GM10266 (cell line): ENCODE measurements at regions not wholly inside any gene's neighbourhood (a gene's known extent, or its start where the extent isn't known, plus 50 kb on each side); places are given as distances from the start of the nearest gene placed in this dataset.
"Not testable (repeated sequence)": the region's sequence is repeated elsewhere in the genome, so short reads cannot be mapped to it uniquely, and the experiment has no call there.

ENCODE experiments used
- DNase-seq: peaks from one replicate; pipeline ENCODE4 v3.0.0; 2012; ENCODE audit errors: extremely low spot score
- CTCF ChIP-seq: IDR thresholded peaks from 2 replicates; pipeline ENCODE4 v1.5.1; 2012; ENCODE audit warnings: mild to moderate bottlenecking, low read depth; ENCODE audit not compliant: control insufficient read depth, insufficient read depth; ENCODE audit errors: missing control alignments

- DNase-seq, result no peak
- no peak for TF ChIP-seq CTCF
Measured at GRCh38 chr2:41199334-41199733, 747.4 kb upstream of the SLC8A1 start.

- TF ChIP-seq CTCF, result no peak
Measured at GRCh38 chr2:41204315-41204714, 752.4 kb upstream of the SLC8A1 start.

DNA sequence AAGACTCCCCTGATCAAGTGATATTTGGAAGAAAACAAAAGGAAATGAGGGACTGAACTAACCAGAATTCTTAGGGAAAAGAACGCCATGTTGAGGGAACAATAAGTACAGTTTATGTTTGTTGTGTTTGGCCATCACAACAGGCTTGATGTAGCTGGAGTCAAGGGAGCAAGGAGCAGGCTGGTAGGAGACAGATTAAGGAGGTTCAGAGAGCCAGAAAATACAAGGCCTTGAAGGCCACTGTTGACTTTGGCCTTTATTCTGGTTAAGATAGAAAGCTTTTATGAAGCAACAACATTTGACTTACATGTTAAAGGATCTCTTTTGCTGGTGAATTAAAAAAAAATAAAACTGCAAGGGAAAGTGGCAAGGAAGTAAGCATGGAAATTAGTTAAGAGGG is 754.1 kb upstream of the SLC8A1 start:
- no peak for DNase-seq
- TF ChIP-seq CTCF, result no peak

More at GRCh38 chr2:41204315-41204714, 752.4 kb upstream of the SLC8A1 start:
- DNase-seq, result no peak

GRCh38 chr2:41207578-41207977 is 755.7 kb upstream of the SLC8A1 start:
- TF ChIP-seq CTCF, result no peak
- no peak for DNase-seq

DNA sequence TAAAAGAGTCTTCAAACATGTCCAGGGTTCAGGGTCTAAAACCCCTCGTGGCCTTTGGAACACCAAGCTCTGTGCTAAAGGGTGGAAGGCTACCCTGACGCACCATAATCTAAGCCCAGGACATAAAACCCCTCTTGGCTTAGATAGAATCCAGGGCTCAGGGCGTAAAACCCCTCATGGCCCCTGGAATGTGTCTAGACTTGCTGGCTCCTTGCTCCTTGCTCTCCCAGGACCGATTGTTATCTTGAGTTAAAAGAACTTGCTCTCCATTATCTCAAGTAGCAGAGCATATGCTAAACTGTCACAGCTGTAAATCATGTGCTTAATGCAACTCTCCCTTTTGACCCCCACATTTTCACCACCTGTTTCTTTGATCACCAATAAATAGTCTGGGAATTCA is 758.1 kb upstream of the SLC8A1 start:
- not testable (repeated sequence) for DNase-seq

GRCh38 chr2:41216978-41217377 is 765.1 kb upstream of the SLC8A1 start:
- no peak for DNase-seq
- TF ChIP-seq CTCF, result no peak

GRCh38 chr2:41222593-41222992 is 770.7 kb upstream of the SLC8A1 start:
- no peak for DNase-seq
- no peak for TF ChIP-seq CTCF

DNA sequence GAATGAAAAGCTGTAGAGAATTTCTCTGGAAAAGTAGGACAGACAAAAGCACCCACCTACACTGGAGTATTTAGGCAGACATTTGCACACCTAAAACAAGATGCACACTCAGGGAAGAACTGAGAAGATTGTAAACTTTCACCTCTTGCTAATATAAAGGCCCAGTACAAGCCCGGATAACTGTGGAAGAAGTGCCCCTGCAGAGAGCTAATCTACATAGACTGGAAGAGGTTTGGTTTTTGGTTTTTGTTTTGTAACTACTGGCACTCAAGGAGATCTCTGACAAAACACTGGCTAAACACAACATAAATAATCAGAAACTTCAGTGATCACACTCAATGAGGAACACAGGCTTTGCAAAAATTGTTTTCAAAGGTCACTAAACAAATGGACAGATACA is 782.2 kb upstream of the SLC8A1 start:
- DNase-seq, result no peak
- TF ChIP-seq CTCF, result no peak
